ENCODE measurements at regions not wholly inside any gene's neighbourhood (a gene's known extent, or its start where the extent isn't known, plus 50 kb on each side); places are given as distances from the start of the nearest gene placed in this dataset.

- TF ChIP-seq CTCF (IDR thresholded peaks at IDR 0.05; ENCODE audit: poor library complexity) (no peak), EZH2 (IDR thresholded peaks at IDR 0.05; ENCODE audit: borderline replicate concordance) (no peak)
These were observed 236.6 kb downstream of the MFSD1 start for GRCh38 chr3:159038405-159038804.

Measured in hepatocyte (in vitro differentiated cells).